NCI-H748 (cell line): ENCODE measurements at regions not wholly inside any gene's neighbourhood (a gene's known extent, or its start where the extent isn't known, plus 50 kb on each side); places are given as distances from the start of the nearest gene placed in this dataset.

Experiments
- DNase-seq: peaks from one replicate; lab custom pipeline; 2025; ENCODE audit not compliant: unreplicated experiment; lab: John Stamatoyannopoulos, UW

- no peak for DNase-seq
These were observed 139.8 kb upstream of the PROK2 start for GRCh38 chr3:71924721-71925120.

GRCh38 chr3:71921036-71921435, 136.1 kb upstream of the PROK2 start:
- no peak for DNase-seq

GRCh38 chr3:71919572-71919971, 134.6 kb upstream of the PROK2 start:
- no peak for DNase-seq

- DNase-seq = no peak
These were observed 132.6 kb upstream of the PROK2 start for GRCh38 chr3:71917545-71917944.

GRCh38 chr3:71916747-71917369, 131.9 kb upstream of the PROK2 start:
- no peak for DNase-seq

- DNase-seq = no peak
These were observed 128.0 kb upstream of the PROK2 start for GRCh38 chr3:71912839-71913495.

- no peak for DNase-seq
These were observed 125.2 kb upstream of the PROK2 start for GRCh38 chr3:71910108-71910507.

- DNase-seq = no peak
These were observed 123.0 kb upstream of the PROK2 start for GRCh38 chr3:71907996-71908395.

GRCh38 chr3:71906976-71907375, 122.0 kb upstream of the PROK2 start:
- no peak for DNase-seq

- DNase-seq = no peak
These were observed 120.5 kb upstream of the PROK2 start for GRCh38 chr3:71905426-71905825.

- no peak for DNase-seq
These were observed 119.0 kb upstream of the PROK2 start for GRCh38 chr3:71903936-71904335.

GRCh38 chr3:71903112-71903495, 118.2 kb upstream of the PROK2 start:
- DNase-seq = no peak

GRCh38 chr3:71902258-71903111, 117.5 kb upstream of the PROK2 start:
- no peak for DNase-seq

- no peak for DNase-seq
These were observed 116.7 kb upstream of the PROK2 start for GRCh38 chr3:71901645-71902044.

- DNase-seq = no peak
These were observed 115.1 kb upstream of the PROK2 start for GRCh38 chr3:71900057-71900456.

- no peak for DNase-seq
These were observed 111.8 kb upstream of the PROK2 start for GRCh38 chr3:71896751-71897150.

- no peak for DNase-seq
These were observed 108.9 kb upstream of the PROK2 start for GRCh38 chr3:71893702-71894479.

GRCh38 chr3:71893122-71893521, 108.2 kb upstream of the PROK2 start:
- DNase-seq = no peak

GRCh38 chr3:71891483-71891882, 106.5 kb upstream of the PROK2 start:
- no peak for DNase-seq

- no peak for DNase-seq
These were observed 105.5 kb upstream of the PROK2 start for GRCh38 chr3:71890356-71890931.

- no peak for DNase-seq
These were observed 102.3 kb upstream of the PROK2 start for GRCh38 chr3:71887256-71887655.
